ENCODE measurements at regions not wholly inside any gene's neighbourhood (a gene's known extent, or its start where the extent isn't known, plus 50 kb on each side); places are given as distances from the start of the nearest gene placed in this dataset.

DNA sequence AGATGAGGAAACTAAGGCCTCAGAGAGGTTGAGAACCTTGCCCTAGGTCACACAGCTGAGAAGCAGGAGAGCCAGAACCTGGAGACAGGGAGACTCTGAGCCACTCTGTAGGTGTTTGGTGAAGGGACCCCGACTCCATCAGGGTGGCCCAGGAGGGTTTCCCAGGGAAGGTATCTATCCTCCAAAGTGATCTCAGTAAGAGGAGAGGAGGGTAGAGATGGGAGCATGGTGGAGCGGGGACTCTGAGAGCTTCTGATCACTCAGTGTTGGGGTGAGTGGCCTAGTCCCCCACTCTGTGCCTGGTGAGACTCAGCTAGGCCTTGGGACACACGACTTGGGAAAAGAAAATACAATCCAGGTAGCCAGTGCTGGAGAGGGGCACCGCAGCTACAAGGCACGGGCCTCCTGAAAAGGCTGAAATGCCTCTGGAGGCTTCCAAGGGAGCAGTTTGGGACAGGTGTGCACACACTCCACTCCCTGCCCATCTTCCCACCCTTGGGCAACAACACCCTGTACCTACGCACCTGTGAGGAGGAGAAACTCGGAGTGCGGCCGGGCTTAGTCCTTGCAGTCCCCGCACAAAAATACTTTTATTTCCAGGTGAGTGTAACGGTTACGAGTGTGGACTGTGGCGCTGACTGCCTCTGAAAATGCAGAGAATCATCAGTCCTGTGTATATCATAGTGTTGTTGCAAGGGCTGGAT lies 80.8 kb downstream of the CAMK2N1 start:
- Mint-ChIP-seq H3K27me3 (peaks cover 80% of the 10 kb centered on the region), H3K4me1 (ENCODE audit: low read depth) (peaks cover 2% of the 10 kb centered on the region), H3K4me3 (ENCODE audit: low read depth) (no peak overlapping the region), H3K27ac (no peak overlapping the region), H3K36me3 (ENCODE audit: insufficient read depth) (no peaks in the 10 kb centered on the region), H3K9me3 (ENCODE audit: low read depth) (no peaks in the 10 kb centered on the region)
- TF ChIP-seq, protein P1, sequence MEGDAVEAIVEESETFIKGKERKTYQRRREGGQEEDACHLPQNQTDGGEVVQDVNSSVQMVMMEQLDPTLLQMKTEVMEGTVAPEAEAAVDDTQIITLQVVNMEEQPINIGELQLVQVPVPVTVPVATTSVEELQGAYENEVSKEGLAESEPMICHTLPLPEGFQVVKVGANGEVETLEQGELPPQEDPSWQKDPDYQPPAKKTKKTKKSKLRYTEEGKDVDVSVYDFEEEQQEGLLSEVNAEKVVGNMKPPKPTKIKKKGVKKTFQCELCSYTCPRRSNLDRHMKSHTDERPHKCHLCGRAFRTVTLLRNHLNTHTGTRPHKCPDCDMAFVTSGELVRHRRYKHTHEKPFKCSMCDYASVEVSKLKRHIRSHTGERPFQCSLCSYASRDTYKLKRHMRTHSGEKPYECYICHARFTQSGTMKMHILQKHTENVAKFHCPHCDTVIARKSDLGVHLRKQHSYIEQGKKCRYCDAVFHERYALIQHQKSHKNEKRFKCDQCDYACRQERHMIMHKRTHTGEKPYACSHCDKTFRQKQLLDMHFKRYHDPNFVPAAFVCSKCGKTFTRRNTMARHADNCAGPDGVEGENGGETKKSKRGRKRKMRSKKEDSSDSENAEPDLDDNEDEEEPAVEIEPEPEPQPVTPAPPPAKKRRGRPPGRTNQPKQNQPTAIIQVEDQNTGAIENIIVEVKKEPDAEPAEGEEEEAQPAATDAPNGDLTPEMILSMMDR (IDR thresholded peaks at IDR 0.05; ENCODE audit: unreplicated experiment) = no peak
- no peak for DNase-seq (ENCODE audit: low spot score, unreplicated experiment)

All from progenitor cell of endocrine pancreas (in vitro differentiated cells).